GM18502 (cell line): ENCODE measurements at regions not wholly inside any gene's neighbourhood (a gene's known extent, or its start where the extent isn't known, plus 50 kb on each side); places are given as distances from the start of the nearest gene placed in this dataset.

Experiments used
- ATAC-seq: cut with Tn5 transposase; IDR thresholded peaks from one replicate; pipeline ENCODE4 v1.9.1; 2021; ENCODE audit warnings: mild to moderate bottlenecking; ENCODE audit not compliant: unreplicated experiment, poor library complexity

- ATAC-seq, result no peak
Observed at GRCh38 chr7:155247479-155248365, 50.0 kb upstream of the INSIG1 start.
